H1 (cell line): ENCODE measurements at regions not wholly inside any gene's neighbourhood (a gene's known extent, or its start where the extent isn't known, plus 50 kb on each side); places are given as distances from the start of the nearest gene placed in this dataset.

Source experiments
- CBX8 ChIP-seq: fragments of 300-800, 300-1000 bp; sonication (generic); IDR thresholded peaks from 2 replicates; pipeline ENCODE4 v1.7.1; 2016; ENCODE audit warnings: low read depth, low read length, borderline replicate concordance
- FOSL1 ChIP-seq: IDR thresholded peaks from 2 replicates; pipeline ENCODE4 v1.6.1; 2011; ENCODE audit warnings: mild to moderate bottlenecking, low read depth, low read length, moderate library complexity; ENCODE audit not compliant: insufficient read depth
- HDAC2 ChIP-seq, 2 experiments: fragments of 300-600 bp in 1 of 2; sonication (generic) in 1 of 2; IDR thresholded peaks; 2 replicates each; pipeline ENCODE4 v1.6.1; 2011 to 2012; ENCODE audit warnings: low read depth in 2 of 2, low read length in 2 of 2, mild to moderate bottlenecking in 2 of 2, moderate library complexity in 2 of 2, borderline replicate concordance in 1 of 2, inconsistent platforms in 1 of 2
- RBBP5 ChIP-seq: IDR thresholded peaks from 2 replicates; pipeline ENCODE4 v1.7.1; 2012; ENCODE audit warnings: low read depth, mild to moderate bottlenecking, inconsistent platforms, low read length, moderate library complexity, borderline replicate concordance

DNA sequence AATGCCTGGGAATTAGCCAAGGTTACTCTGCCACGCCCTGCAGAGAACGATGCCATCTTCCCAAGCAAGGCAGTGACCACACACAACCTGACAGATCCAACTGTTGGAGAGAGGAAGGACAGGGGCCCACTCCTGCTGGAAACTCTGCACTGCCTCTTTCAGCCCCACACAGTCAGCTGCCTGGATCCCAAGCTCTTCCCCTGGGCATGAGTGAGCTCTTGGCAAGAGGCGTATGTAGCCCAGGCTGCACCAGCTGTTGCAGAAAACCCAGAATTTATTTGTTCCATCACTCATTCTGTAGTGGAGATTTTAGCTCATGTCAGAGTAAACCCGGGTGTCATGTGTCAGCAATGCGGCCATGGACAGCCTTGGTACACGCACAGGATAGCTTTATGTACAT, 135.1 kb upstream of the TRIM24 start (continued):
- no peak for TF ChIP-seq RBBP5
- no peak for TF ChIP-seq HDAC2 (IDR thresholded peaks at IDR 0.05; ENCODE audit: borderline replicate concordance in 1 of 2, low read depth in 2 of 2, low read length in 2 of 2)
- TF ChIP-seq FOSL1 = no peak
- no peak for TF ChIP-seq CBX8
